GM23338 (cell line): ENCODE measurements at regions not wholly inside any gene's neighbourhood (a gene's known extent, or its start where the extent isn't known, plus 50 kb on each side); places are given as distances from the start of the nearest gene placed in this dataset.

Source experiments
- ATAC-seq: fragments of 200-7000 bp; cut with Tn5 transposase; 3 replicates; pipeline ENCODE4 v1.9.1; 2020
- DNase-seq: peaks from one replicate; pipeline ENCODE4 v3.0.0-alpha.2; 2015; ENCODE audit warnings: low spot score
- H2AFZ ChIP-seq: fragments of 200-600 bp; sonication (generic); 2 replicates; pipeline ENCODE4 v1.8.0; 2016; ENCODE audit warnings: antibody characterized with exemption, mild to moderate bottlenecking, moderate library complexity
- H3F3A ChIP-seq: fragments of 200-600 bp; sonication (generic); replicated peaks from 2 replicates; pipeline ENCODE4 v1.8.0; 2017; ENCODE audit warnings: antibody characterized with exemption, mixed run types, low read depth
- H3K27ac ChIP-seq: fragments of 200-600 bp; sonication (generic); 2 replicates; pipeline ENCODE4 v1.6.1; 2016; ENCODE audit warnings: low read depth
- H3K27me3 ChIP-seq: fragments of 200-600 bp; sonication (generic); 2 replicates; pipeline ENCODE4 v1.8.0; 2016; ENCODE audit warnings: mild to moderate bottlenecking, mixed run types, moderate library complexity; ENCODE audit not compliant: insufficient read depth
- H3K36me3 ChIP-seq: fragments of 200-600 bp; sonication (generic); 2 replicates; pipeline ENCODE4 v1.8.0; 2016; ENCODE audit warnings: mild to moderate bottlenecking; ENCODE audit not compliant: insufficient read depth
- H3K4me1 ChIP-seq: fragments of 200-600 bp; sonication (generic); 2 replicates; pipeline ENCODE4 v1.8.0; 2016; ENCODE audit warnings: mild to moderate bottlenecking, moderate library complexity; ENCODE audit not compliant: insufficient read depth
- H3K4me2 ChIP-seq: fragments of 200-600 bp; sonication (generic); 2 replicates; pipeline ENCODE4 v1.7.1; 2017; ENCODE audit warnings: mixed run types
- H3K4me3 ChIP-seq: fragments of 200-600 bp; sonication (generic); 2 replicates; pipeline ENCODE4 v1.6.1; 2016; ENCODE audit warnings: mixed run types
- H3K79me2 ChIP-seq: fragments of 200-600 bp; sonication (generic); replicated peaks from 2 replicates; pipeline ENCODE4 v1.8.0; 2017; ENCODE audit warnings: mild to moderate bottlenecking; ENCODE audit not compliant: insufficient read depth
- H3K9me2 ChIP-seq: fragments of 200-600 bp; sonication (generic); 2 replicates; pipeline ENCODE4 v1.8.0; 2017; ENCODE audit not compliant: insufficient read depth
- H4K20me1 ChIP-seq: fragments of 200-600 bp; sonication (generic); replicated peaks from 2 replicates; pipeline ENCODE4 v1.8.0; 2017; ENCODE audit warnings: mild to moderate bottlenecking; ENCODE audit not compliant: insufficient read depth
- H3K27ac Mint-ChIP-seq: 2 replicates; pipeline ENCODE4 v1.8.0; 2020; ENCODE audit warnings: inconsistent platforms, mild to moderate bottlenecking, moderate library complexity, mixed read lengths
- H3K27me3 Mint-ChIP-seq: 3 replicates; pipeline ENCODE4 v1.8.0; 2022; ENCODE audit warnings: low read depth, mild to moderate bottlenecking, moderate library complexity, mixed read lengths, inconsistent platforms; ENCODE audit not compliant: insufficient read depth, poor library complexity
- H3K36me3 Mint-ChIP-seq: 3 replicates; pipeline ENCODE4 v1.8.0; 2021; ENCODE audit warnings: low read depth, mild to moderate bottlenecking, inconsistent platforms, moderate library complexity, mixed read lengths
- H3K4me1 Mint-ChIP-seq: 3 replicates; pipeline ENCODE4 v1.8.0; 2020; ENCODE audit warnings: mild to moderate bottlenecking, inconsistent platforms, mixed read lengths
- H3K4me3 Mint-ChIP-seq: 3 replicates; pipeline ENCODE4 v1.8.0; 2021; ENCODE audit warnings: moderate library complexity, mild to moderate bottlenecking, inconsistent platforms, mixed read lengths
- H3K9me3 Mint-ChIP-seq: 3 replicates; pipeline ENCODE4 v1.8.0; 2020; ENCODE audit warnings: moderate library complexity, mild to moderate bottlenecking, inconsistent platforms, mixed read lengths
- CREB1 ChIP-seq: fragments of 250-450 bp; sonication (Bioruptor Pico); IDR thresholded peaks from 2 replicates; pipeline ENCODE4 v1.5.0; 2020; ENCODE audit warnings: low read depth, mild to moderate bottlenecking, moderate library complexity
- CTCF ChIP-seq, 2 experiments: fragments of 200-600 bp in 1 of 2; sonication (generic) in 1 of 2; conservative IDR thresholded peaks; 2 replicates each; pipeline versions ENCODE4 v1.5.1 to v1.6.1; 2016 to 2017; ENCODE audit warnings: antibody characterized with exemption in 2 of 2, low read depth in 2 of 2, mild to moderate bottlenecking in 2 of 2, moderate library complexity in 1 of 2
- ETS1 ChIP-seq: IDR thresholded peaks from 2 replicates; pipeline ENCODE4 v1.6.1; 2016; ENCODE audit warnings: antibody characterized with exemption
- EZH2phosphoT487 ChIP-seq: fragments of 200-600 bp; sonication (generic); IDR thresholded peaks from one replicate; pipeline ENCODE4 v1.8.1; 2018; ENCODE audit warnings: antibody characterized with exemption; ENCODE audit not compliant: unreplicated experiment
- JUNB ChIP-seq: IDR thresholded peaks from one replicate; pipeline ENCODE4 v1.6.1; 2016; ENCODE audit warnings: antibody characterized with exemption; ENCODE audit not compliant: unreplicated experiment
- REST ChIP-seq: IDR thresholded peaks from one replicate; pipeline ENCODE4 v1.6.1; 2018; ENCODE audit warnings: antibody characterized with exemption; ENCODE audit not compliant: unreplicated experiment
- ZNF114 ChIP-seq: fragments of 250-450 bp; sonication (Bioruptor Pico); IDR thresholded peaks from 2 replicates; pipeline ENCODE4 v1.5.0; 2020; ENCODE audit warnings: mild to moderate bottlenecking, moderate library complexity
- ZNF331 ChIP-seq: fragments of 250-450 bp; sonication (Bioruptor Pico); IDR thresholded peaks from 2 replicates; pipeline ENCODE4 v1.5.0; 2020; ENCODE audit warnings: low read depth, mild to moderate bottlenecking, moderate library complexity

- Histone ChIP-seq H3K36me3 (no peaks in the 10 kb centered on the region), H3K4me2 (no peak overlapping the region), H3K9me2 (no peaks in the 10 kb centered on the region; the same call in none of the 2 replicates), H3K4me1 (0 out of 2 replicates have a peak, but pooled peaks cover 2% of the 10 kb centered on the region), H4K20me1 (no peaks in the 10 kb centered on the region), H3K4me3 (no peak overlapping the region), H2AFZ (peak overlapping the region; percentile 49; the same call in 1 of the 2 replicates), H3K27me3 (no peaks in the 10 kb centered on the region), H3K79me2 (no peaks in the 10 kb centered on the region), H3F3A (no peaks in the 10 kb centered on the region), H3K27ac (no peak overlapping the region)
- Mint-ChIP-seq H3K4me3 (no peak overlapping the region), H3K27ac (peak overlapping the region; percentile 67; the same call in 1 of the 2 replicates), H3K36me3 (no peaks in the 10 kb centered on the region; the same call in 2 of the 3 replicates), H3K9me3 (no peaks in the 10 kb centered on the region), H3K4me1 (peaks cover 11% of the 10 kb centered on the region), H3K27me3 (peaks cover 5% of the 10 kb centered on the region)
- DNase-seq (no peak), ATAC-seq (no peak)
- TF ChIP-seq ZNF114 (CRISPR knock-in tag) (no peak), JUNB (no peak), ZNF331 (CRISPR knock-in tag) (no peak), REST (no peak), CREB1 (CRISPR knock-in tag) (no peak), EZH2phosphoT487 (no peak), ETS1 (no peak)
Measured at GRCh38 chr5:53429706-53430105, 50.7 kb upstream of the FST start.

GRCh38 chr5:53430618-53431252 lies 49.7 kb upstream of the FST start:
- H4K20me1 ChIP-seq, result no peaks in the 10 kb centered on the region
- Mint-ChIP-seq H3K27me3 (peaks cover 7% of the 10 kb centered on the region), H3K4me3 (no peak overlapping the region), H3K9me3 (no peaks in the 10 kb centered on the region), H3K27ac (no peak overlapping the region), H3K36me3 (no peaks in the 10 kb centered on the region; the same call in 2 of the 3 replicates), H3K4me1 (peaks cover 9% of the 10 kb centered on the region)
- H3K4me1 ChIP-seq, result 0 out of 2 replicates have a peak, but pooled peaks cover 2% of the 10 kb centered on the region
- H3K9me2 ChIP-seq, result no peaks in the 10 kb centered on the region; the same call in none of the 2 replicates
- no peak overlapping the region for H3K4me3 ChIP-seq
- no peaks in the 10 kb centered on the region for H3K79me2 ChIP-seq
- TF ChIP-seq EZH2phosphoT487, result no peak
- peak; percentile 59 to 60 for TF ChIP-seq CTCF (conservative IDR thresholded peaks at IDR 0.05; ENCODE audit: low read depth in 2 of 2)
- ATAC-seq (no peak), DNase-seq (peak; percentile 41)
- no peak overlapping the region for H3K27ac ChIP-seq
- H3K4me2 ChIP-seq, result no peak overlapping the region
- no peak overlapping the region for H2AFZ ChIP-seq
- no peaks in the 10 kb centered on the region for H3F3A ChIP-seq
- no peaks in the 10 kb centered on the region for H3K36me3 ChIP-seq
- no peaks in the 10 kb centered on the region for H3K27me3 ChIP-seq
